HUES6 (cell line): ENCODE measurements at regions not wholly inside any gene's neighbourhood (a gene's known extent, or its start where the extent isn't known, plus 50 kb on each side); places are given as distances from the start of the nearest gene placed in this dataset.
"Not testable (repeated sequence)": the region's sequence is repeated elsewhere in the genome, so short reads cannot be mapped to it uniquely, and the experiment has no call there.

ENCODE experiments used
- H3K27ac ChIP-seq: 2 replicates; pipeline ENCODE4 v1.7.0; 2013; ENCODE audit warnings: low read depth, mild to moderate bottlenecking, low read length, inconsistent platforms
- H3K27me3 ChIP-seq: 2 replicates; pipeline ENCODE4 v1.6.1; 2013; ENCODE audit warnings: low read length; ENCODE audit not compliant: control insufficient read depth, insufficient read depth
- H3K36me3 ChIP-seq: 2 replicates; pipeline ENCODE4 v1.6.1; 2013; ENCODE audit warnings: low read length; ENCODE audit not compliant: control insufficient read depth, insufficient read depth
- H3K4me1 ChIP-seq: 2 replicates; pipeline ENCODE4 v1.6.1; 2013; ENCODE audit warnings: low read length; ENCODE audit not compliant: control insufficient read depth, insufficient read depth
- H3K4me3 ChIP-seq: 2 replicates; pipeline ENCODE4 v1.5.1; 2013; ENCODE audit warnings: low read depth, low read length
- H3K9ac ChIP-seq: one replicate; pipeline ENCODE4 v1.6.1; 2013; ENCODE audit warnings: mild to moderate bottlenecking, low read length
- H3K9me3 ChIP-seq: 2 replicates; pipeline ENCODE4 v1.6.1; 2013; ENCODE audit warnings: low read depth, low read length; ENCODE audit not compliant: control insufficient read depth, insufficient read depth

DNA sequence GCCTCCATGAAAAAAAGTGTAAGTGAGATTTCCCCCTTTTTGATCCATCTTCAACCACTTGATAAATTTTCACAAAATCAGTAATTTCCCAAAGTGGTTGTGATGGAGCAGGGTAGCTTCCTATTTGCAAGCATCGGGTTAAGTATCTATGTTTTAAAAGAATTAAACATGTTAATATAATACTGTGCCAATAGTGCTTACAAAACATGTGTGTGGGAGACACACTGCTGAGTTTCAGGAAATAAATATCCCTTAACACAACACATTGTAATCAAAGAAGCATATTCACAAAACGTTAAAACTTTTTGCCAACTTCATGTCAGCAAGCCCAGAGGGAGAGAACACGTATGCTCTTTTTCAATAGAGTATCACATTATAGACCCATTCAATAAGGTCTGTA lies 526.9 kb downstream of the TTLL7 start:
- H3K36me3 ChIP-seq, H3K4me1 ChIP-seq, H3K9ac ChIP-seq, H3K4me3 ChIP-seq, H3K27me3 ChIP-seq, H3K27ac ChIP-seq, H3K9me3 ChIP-seq: not testable (repeated sequence)

GRCh38 chr1:83471272-83471671 lies 527.7 kb downstream of the TTLL7 start:
- H3K36me3 ChIP-seq, H3K27ac ChIP-seq, H3K4me1 ChIP-seq, H3K4me3 ChIP-seq, H3K27me3 ChIP-seq, H3K9me3 ChIP-seq, H3K9ac ChIP-seq: not testable (repeated sequence)

DNA sequence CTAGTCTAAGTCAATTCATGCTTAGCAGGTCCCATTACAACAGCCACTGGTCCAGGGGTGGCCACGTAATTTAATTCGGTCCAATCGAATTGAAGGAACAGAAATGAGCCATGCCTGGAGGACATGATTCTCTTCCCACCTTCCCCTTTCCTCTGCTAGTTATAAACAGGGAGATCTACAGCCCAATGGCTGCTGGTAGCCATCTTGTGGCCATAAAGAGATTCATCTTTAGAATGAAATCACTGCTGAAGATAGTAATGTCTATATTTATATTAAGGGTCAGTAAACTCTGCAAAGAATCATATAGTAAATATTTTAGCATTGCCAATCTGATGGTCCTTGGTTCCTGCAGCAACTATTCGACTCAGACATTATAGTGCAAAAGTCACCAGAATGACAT lies 530.6 kb downstream of the TTLL7 start:
- H3K27me3 ChIP-seq, H3K27ac ChIP-seq, H3K9me3 ChIP-seq, H3K4me3 ChIP-seq, H3K36me3 ChIP-seq, H3K4me1 ChIP-seq, H3K9ac ChIP-seq: not testable (repeated sequence)

- H3K9ac ChIP-seq, H3K27me3 ChIP-seq, H3K4me3 ChIP-seq, H3K4me1 ChIP-seq, H3K36me3 ChIP-seq, H3K27ac ChIP-seq, H3K9me3 ChIP-seq: not testable (repeated sequence)
Measured at GRCh38 chr1:83457735-83458248, 541.1 kb downstream of the TTLL7 start.

DNA sequence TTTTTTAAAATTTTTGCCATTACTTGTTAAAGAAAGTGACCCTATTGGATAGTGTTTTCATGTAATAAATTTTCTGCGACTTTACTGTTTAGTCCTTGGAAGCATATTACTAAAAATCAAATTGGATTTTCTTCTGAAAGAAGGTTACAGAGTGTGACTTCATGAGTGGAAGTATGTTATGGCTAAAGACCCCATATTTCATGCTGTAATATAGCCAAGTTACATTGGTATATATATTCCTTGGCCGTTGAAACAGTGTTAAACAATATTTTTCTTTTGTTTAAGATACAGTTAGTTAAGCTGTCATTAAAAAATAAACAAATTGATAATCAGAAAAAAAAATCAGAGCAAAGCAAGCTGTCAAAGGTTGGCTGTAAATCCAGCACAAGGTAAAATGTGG lies 541.7 kb downstream of the TTLL7 start:
- H3K9ac ChIP-seq, H3K27me3 ChIP-seq, H3K27ac ChIP-seq, H3K4me3 ChIP-seq, H3K4me1 ChIP-seq, H3K36me3 ChIP-seq, H3K9me3 ChIP-seq: not testable (repeated sequence)

DNA sequence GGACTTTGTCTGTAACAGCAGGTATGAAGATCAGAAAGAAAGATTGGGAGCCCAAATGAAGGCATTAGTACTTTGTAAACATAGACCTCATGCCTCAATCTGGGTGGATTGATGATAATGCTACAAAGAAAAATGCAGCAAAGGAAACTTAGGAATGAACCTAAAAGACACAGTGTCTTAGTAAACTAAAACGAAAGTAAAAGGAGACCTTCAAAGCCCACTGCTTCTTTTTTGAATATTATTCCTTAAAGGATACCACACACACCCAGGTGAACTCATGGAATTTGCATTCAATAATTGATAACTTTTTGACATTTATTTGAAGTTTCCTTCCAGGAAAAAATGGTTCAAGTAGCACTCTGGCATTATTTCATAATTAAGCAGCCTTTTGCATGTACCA lies 543.2 kb downstream of the TTLL7 start:
- H3K4me1 ChIP-seq, H3K9ac ChIP-seq, H3K27me3 ChIP-seq, H3K27ac ChIP-seq, H3K9me3 ChIP-seq, H3K4me3 ChIP-seq, H3K36me3 ChIP-seq: not testable (repeated sequence)

DNA sequence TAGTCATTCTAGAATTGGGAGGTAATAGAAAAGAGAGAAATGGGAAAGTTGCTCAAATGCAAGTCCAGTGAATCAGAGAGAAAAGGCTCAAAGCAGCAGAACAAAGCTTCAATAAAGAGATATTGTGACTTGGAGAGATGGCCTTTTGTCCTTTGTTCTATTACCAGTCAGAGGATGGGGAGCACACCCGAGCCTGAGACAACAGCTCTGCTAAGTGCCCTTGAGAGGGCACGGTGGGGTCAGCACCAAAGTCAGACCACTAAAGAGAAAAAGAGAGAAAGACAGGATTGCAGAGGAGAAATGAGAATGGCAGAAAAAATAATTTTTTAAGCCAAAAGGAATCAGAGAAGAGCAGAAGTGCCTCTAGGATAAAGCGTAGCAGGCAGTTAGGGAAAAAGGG lies 553.1 kb downstream of the TTLL7 start:
- not testable (repeated sequence) for H3K4me1 ChIP-seq, H3K9ac ChIP-seq, H3K36me3 ChIP-seq, H3K27ac ChIP-seq, H3K27me3 ChIP-seq, H3K9me3 ChIP-seq, H3K4me3 ChIP-seq

DNA sequence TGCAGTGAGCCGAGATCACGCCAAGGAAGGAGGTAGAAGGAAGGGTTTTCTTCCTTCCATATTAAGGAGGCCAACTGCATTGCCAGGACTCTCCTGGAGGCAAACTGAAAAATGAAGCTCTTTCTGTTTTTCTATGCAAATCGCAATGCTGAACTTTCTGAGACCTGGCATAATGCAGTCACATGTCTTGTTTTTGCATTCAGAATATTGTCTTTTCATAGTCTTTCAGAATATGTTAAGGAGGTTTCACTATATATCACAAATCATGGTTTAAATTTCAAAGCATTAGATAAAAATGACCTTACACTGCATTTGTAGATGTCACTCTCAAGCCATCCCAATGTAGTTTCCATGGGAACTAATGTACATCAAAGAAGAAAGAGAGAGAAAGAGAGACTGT lies 556.5 kb downstream of the TTLL7 start:
- H3K27me3 ChIP-seq, H3K9ac ChIP-seq, H3K27ac ChIP-seq, H3K4me3 ChIP-seq, H3K36me3 ChIP-seq, H3K4me1 ChIP-seq, H3K9me3 ChIP-seq: not testable (repeated sequence)

- H3K36me3 ChIP-seq, H3K4me1 ChIP-seq, H3K27ac ChIP-seq, H3K4me3 ChIP-seq, H3K9ac ChIP-seq, H3K9me3 ChIP-seq, H3K27me3 ChIP-seq: not testable (repeated sequence)
Measured at GRCh38 chr1:83440586-83440985, 558.3 kb downstream of the TTLL7 start.

GRCh38 chr1:83440021-83440420 lies 558.9 kb downstream of the TTLL7 start:
- not testable (repeated sequence) for H3K27ac ChIP-seq, H3K27me3 ChIP-seq, H3K36me3 ChIP-seq, H3K4me1 ChIP-seq, H3K9me3 ChIP-seq, H3K9ac ChIP-seq, H3K4me3 ChIP-seq

GRCh38 chr1:83438316-83438715 lies 560.6 kb downstream of the TTLL7 start:
- not testable (repeated sequence) for H3K9ac ChIP-seq, H3K36me3 ChIP-seq, H3K4me1 ChIP-seq, H3K9me3 ChIP-seq, H3K27me3 ChIP-seq, H3K27ac ChIP-seq, H3K4me3 ChIP-seq

DNA sequence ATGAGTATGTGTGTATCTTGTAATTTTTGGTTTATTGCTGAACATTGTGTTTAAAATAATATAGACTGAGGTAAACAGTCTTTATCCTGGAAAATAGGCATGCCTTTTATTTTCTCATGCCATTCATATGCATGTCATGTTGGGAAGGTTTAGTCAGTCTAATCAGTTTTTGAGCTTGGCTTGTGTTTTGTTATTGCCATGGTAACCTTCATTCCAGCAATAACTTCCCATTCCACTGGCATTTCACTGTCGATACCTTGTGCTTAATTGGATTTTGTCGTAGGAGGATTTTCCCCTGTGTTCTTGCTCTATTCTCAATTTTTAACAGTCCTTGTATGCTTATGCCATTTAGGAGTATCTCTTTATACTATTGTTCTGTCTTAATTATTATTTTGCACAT lies 563.6 kb downstream of the TTLL7 start:
- not testable (repeated sequence) for H3K27ac ChIP-seq, H3K9me3 ChIP-seq, H3K4me1 ChIP-seq, H3K9ac ChIP-seq, H3K27me3 ChIP-seq, H3K36me3 ChIP-seq, H3K4me3 ChIP-seq
